Hepatocyte (in vitro differentiated cells): ENCODE measurements at regions not wholly inside any gene's neighbourhood (a gene's known extent, or its start where the extent isn't known, plus 50 kb on each side); places are given as distances from the start of the nearest gene placed in this dataset.

Experiments used
- EZH2 ChIP-seq: fragments of 200-600 bp; sonication (generic); IDR thresholded peaks from 2 replicates; pipeline ENCODE4 v1.6.1; 2016; ENCODE audit warnings: antibody characterized with exemption, mild to moderate bottlenecking, borderline replicate concordance
- TF ChIP-seq, protein P1 (sequence below): fragments of 200-600 bp; sonication (generic); IDR thresholded peaks from 2 replicates; pipeline ENCODE4 v1.5.1; 2016; ENCODE audit warnings: antibody characterized with exemption, mild to moderate bottlenecking; ENCODE audit not compliant: poor library complexity

DNA sequence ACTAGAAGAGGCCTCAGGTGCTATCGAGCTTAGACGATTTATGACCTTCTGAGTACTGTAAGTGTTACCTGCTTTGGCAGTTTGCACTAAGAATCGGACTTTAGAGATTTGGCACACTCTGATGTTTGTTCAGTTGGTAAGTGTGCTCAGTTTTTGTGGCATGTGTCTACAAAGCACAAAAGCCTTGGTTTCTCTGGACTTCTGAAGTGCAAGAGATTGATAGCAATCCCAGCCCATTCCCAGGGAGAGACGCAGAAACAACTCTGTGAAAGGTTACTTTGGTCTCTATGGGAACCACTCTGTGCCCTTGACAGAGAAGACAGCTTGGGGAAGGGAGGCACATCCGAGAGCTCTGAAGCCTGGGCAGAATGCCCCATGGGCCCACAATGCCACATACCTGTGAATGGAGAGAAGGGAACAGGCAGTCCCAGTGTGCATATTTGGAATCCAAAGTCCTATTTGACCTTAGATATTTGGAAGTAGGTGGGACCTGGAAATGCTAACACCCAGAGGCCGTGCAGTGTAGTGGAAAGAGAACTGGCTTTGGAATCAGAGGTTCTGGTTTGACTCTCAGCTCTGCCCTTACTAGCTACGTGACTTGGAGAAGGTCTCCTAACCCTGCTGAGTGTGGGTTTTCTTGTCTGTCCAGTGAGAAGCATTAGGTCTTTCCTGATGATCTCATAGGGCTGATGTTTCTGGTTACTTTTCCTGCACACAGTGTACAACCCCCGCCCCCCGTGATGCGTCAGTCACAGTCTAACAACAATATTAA lies 194.3 kb upstream of the VLDLR start:
- TF ChIP-seq, protein P1, sequence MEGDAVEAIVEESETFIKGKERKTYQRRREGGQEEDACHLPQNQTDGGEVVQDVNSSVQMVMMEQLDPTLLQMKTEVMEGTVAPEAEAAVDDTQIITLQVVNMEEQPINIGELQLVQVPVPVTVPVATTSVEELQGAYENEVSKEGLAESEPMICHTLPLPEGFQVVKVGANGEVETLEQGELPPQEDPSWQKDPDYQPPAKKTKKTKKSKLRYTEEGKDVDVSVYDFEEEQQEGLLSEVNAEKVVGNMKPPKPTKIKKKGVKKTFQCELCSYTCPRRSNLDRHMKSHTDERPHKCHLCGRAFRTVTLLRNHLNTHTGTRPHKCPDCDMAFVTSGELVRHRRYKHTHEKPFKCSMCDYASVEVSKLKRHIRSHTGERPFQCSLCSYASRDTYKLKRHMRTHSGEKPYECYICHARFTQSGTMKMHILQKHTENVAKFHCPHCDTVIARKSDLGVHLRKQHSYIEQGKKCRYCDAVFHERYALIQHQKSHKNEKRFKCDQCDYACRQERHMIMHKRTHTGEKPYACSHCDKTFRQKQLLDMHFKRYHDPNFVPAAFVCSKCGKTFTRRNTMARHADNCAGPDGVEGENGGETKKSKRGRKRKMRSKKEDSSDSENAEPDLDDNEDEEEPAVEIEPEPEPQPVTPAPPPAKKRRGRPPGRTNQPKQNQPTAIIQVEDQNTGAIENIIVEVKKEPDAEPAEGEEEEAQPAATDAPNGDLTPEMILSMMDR: no peak
- TF ChIP-seq EZH2: no peak
